K562 (cell line): ENCODE measurements at regions not wholly inside any gene's neighbourhood (a gene's known extent, or its start where the extent isn't known, plus 50 kb on each side); places are given as distances from the start of the nearest gene placed in this dataset.

Source experiments
- EZH2 ChIP-seq: IDR thresholded peaks from 2 replicates; pipeline ENCODE4 v1.6.1; 2012; ENCODE audit warnings: low read depth, mild to moderate bottlenecking, inconsistent platforms, low read length, borderline replicate concordance
- MYC ChIP-seq, 2 experiments: fragments of 250-450 bp in 1 of 2; sonication (Bioruptor Pico) in 1 of 2; IDR thresholded peaks; 2 replicates each; pipeline versions ENCODE4 v1.5.1 to v1.6.1; 2012 to 2021; ENCODE audit warnings: low read depth in 2 of 2, borderline replicate concordance in 1 of 2, improper control_type of control experiment in 1 of 2, low read length in 1 of 2, mild to moderate bottlenecking in 1 of 2, moderate library complexity in 1 of 2
- NRF1 ChIP-seq, 2 experiments: fragments of 450-650 bp; IDR thresholded peaks in 1 of 2; conservative IDR thresholded peaks in 1 of 2; 2 replicates each; pipeline ENCODE4 v1.6.1; 2014; ENCODE audit warnings: mild to moderate bottlenecking in 2 of 2
- POLR2AphosphoS5 ChIP-seq: IDR thresholded peaks from 2 replicates; pipeline ENCODE4 v1.6.1; 2011; ENCODE audit warnings: mild to moderate bottlenecking, low read depth, low read length, moderate library complexity; ENCODE audit not compliant: control insufficient read depth, insufficient read depth
- RFX5 ChIP-seq: IDR thresholded peaks from 2 replicates; pipeline ENCODE4 v1.6.1; 2011; ENCODE audit warnings: low read depth, mild to moderate bottlenecking, improper control_type of control experiment, low read length
- TAF7 ChIP-seq: fragments of 450-650 bp; IDR thresholded peaks from 2 replicates; pipeline ENCODE4 v1.6.1; 2016; ENCODE audit warnings: missing genetic modification characterization, missing compliant biosample characterization
- ZNF174 ChIP-seq: fragments of 250-450 bp; sonication (Bioruptor Pico); IDR thresholded peaks from 2 replicates; pipeline ENCODE4 v1.4.0; 2020; ENCODE audit warnings: mild to moderate bottlenecking
- TF ChIP-seq, protein P1 (sequence below), 3 experiments: IDR thresholded peaks in 2 of 3; conservative IDR thresholded peaks in 1 of 3; 2 replicates each; pipeline ENCODE4 v1.5.1; 2011 to 2012; ENCODE audit warnings: low read length in 3 of 3, mild to moderate bottlenecking in 3 of 3, control low read depth in 2 of 3, improper control_type of control experiment in 1 of 3, inconsistent platforms in 1 of 3, low read depth in 1 of 3, mixed read lengths in 1 of 3, moderate library complexity in 1 of 3; ENCODE audit not compliant: insufficient read depth in 2 of 3
- TF ChIP-seq, protein P2 (sequence below): sonication (generic); formaldehyde crosslinking; IDR thresholded peaks from 2 replicates; pipeline ENCODE4 v1.8.1; 2022; ENCODE audit warnings: missing genetic modification reagents
- TF ChIP-seq, protein P3 (sequence below): sonication (generic); formaldehyde crosslinking; IDR thresholded peaks from 2 replicates; pipeline ENCODE4 v1.8.0; 2023; ENCODE audit warnings: mild to moderate bottlenecking, missing genetic modification reagents
- TF ChIP-seq, protein P4 (sequence below): sonication (generic); formaldehyde crosslinking; IDR thresholded peaks from 2 replicates; pipeline ENCODE4 v1.9.0; 2022; ENCODE audit warnings: mild to moderate bottlenecking, missing genetic modification reagents

DNA sequence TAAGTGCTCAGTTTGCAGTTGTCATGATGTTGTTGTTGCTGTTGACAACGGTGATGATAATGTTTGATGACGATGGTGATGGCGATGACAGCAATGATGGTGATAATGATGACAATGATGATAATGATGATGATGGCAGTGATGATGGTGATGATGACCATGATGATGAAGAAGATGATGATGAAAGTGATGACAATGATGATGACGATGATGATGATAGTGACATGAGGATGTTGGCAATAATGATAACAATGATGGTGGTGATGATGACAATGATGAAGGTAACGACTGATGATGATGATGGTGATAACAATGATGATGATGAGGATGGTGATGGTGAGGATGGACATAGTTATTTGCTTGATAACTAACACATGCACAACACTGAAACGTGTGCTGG is 778.5 kb downstream of the VRK1 start:
- TF ChIP-seq EZH2 = no peak
- no peak for TF ChIP-seq MYC (IDR thresholded peaks at IDR 0.05; ENCODE audit: low read depth, low read length)
- no peak for TF ChIP-seq MYC (CRISPR knock-in tag; IDR thresholded peaks at IDR 0.05; ENCODE audit: borderline replicate concordance, low read depth)
- TF ChIP-seq, protein P1, sequence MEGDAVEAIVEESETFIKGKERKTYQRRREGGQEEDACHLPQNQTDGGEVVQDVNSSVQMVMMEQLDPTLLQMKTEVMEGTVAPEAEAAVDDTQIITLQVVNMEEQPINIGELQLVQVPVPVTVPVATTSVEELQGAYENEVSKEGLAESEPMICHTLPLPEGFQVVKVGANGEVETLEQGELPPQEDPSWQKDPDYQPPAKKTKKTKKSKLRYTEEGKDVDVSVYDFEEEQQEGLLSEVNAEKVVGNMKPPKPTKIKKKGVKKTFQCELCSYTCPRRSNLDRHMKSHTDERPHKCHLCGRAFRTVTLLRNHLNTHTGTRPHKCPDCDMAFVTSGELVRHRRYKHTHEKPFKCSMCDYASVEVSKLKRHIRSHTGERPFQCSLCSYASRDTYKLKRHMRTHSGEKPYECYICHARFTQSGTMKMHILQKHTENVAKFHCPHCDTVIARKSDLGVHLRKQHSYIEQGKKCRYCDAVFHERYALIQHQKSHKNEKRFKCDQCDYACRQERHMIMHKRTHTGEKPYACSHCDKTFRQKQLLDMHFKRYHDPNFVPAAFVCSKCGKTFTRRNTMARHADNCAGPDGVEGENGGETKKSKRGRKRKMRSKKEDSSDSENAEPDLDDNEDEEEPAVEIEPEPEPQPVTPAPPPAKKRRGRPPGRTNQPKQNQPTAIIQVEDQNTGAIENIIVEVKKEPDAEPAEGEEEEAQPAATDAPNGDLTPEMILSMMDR (IDR thresholded peaks at IDR 0.05 in 2 of 3, conservative IDR thresholded peaks at IDR 0.05 in 1 of 3; ENCODE audit: insufficient read depth in 2 of 3, low read depth in 1 of 3, low read length in 3 of 3) = no peak
- TF ChIP-seq, protein P2, sequence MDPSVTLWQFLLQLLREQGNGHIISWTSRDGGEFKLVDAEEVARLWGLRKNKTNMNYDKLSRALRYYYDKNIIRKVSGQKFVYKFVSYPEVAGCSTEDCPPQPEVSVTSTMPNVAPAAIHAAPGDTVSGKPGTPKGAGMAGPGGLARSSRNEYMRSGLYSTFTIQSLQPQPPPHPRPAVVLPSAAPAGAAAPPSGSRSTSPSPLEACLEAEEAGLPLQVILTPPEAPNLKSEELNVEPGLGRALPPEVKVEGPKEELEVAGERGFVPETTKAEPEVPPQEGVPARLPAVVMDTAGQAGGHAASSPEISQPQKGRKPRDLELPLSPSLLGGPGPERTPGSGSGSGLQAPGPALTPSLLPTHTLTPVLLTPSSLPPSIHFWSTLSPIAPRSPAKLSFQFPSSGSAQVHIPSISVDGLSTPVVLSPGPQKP (CRISPR knock-in tag) = no peak
- TF ChIP-seq POLR2AphosphoS5 = no peak
- no peak for TF ChIP-seq ZNF174 (CRISPR knock-in tag)
- no peak for TF ChIP-seq RFX5
- TF ChIP-seq, protein P3, sequence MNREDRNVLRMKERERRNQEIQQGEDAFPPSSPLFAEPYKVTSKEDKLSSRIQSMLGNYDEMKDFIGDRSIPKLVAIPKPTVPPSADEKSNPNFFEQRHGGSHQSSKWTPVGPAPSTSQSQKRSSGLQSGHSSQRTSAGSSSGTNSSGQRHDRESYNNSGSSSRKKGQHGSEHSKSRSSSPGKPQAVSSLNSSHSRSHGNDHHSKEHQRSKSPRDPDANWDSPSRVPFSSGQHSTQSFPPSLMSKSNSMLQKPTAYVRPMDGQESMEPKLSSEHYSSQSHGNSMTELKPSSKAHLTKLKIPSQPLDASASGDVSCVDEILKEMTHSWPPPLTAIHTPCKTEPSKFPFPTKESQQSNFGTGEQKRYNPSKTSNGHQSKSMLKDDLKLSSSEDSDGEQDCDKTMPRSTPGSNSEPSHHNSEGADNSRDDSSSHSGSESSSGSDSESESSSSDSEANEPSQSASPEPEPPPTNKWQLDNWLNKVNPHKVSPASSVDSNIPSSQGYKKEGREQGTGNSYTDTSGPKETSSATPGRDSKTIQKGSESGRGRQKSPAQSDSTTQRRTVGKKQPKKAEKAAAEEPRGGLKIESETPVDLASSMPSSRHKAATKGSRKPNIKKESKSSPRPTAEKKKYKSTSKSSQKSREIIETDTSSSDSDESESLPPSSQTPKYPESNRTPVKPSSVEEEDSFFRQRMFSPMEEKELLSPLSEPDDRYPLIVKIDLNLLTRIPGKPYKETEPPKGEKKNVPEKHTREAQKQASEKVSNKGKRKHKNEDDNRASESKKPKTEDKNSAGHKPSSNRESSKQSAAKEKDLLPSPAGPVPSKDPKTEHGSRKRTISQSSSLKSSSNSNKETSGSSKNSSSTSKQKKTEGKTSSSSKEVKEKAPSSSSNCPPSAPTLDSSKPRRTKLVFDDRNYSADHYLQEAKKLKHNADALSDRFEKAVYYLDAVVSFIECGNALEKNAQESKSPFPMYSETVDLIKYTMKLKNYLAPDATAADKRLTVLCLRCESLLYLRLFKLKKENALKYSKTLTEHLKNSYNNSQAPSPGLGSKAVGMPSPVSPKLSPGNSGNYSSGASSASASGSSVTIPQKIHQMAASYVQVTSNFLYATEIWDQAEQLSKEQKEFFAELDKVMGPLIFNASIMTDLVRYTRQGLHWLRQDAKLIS (CRISPR knock-in tag) = no peak
- no peak for TF ChIP-seq TAF7 (tag)
- no peak for TF ChIP-seq NRF1 (conservative IDR thresholded peaks at IDR 0.05 in 1 of 2, IDR thresholded peaks at IDR 0.05 in 1 of 2)
- TF ChIP-seq, protein P4, sequence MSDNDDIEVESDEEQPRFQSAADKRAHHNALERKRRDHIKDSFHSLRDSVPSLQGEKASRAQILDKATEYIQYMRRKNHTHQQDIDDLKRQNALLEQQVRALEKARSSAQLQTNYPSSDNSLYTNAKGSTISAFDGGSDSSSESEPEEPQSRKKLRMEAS = no peak
